Rectal smooth muscle tissue (tissue), 1 donor: ENCODE measurements at regions not wholly inside any gene's neighbourhood (a gene's known extent, or its start where the extent isn't known, plus 50 kb on each side); places are given as distances from the start of the nearest gene placed in this dataset.

Experiments
- H3K27ac ChIP-seq: one replicate; pipeline ENCODE4 v1.7.0; 2013; ENCODE audit warnings: low read depth, low read length, inconsistent platforms
- H3K27me3 ChIP-seq: one replicate; pipeline ENCODE4 v1.7.0; 2013; ENCODE audit warnings: low read length; ENCODE audit not compliant: control insufficient read depth, insufficient read depth
- H3K36me3 ChIP-seq: one replicate; pipeline ENCODE4 v1.7.0; 2013; ENCODE audit warnings: low read length; ENCODE audit not compliant: control insufficient read depth, insufficient read depth
- H3K4me1 ChIP-seq: one replicate; pipeline ENCODE4 v1.7.0; 2013; ENCODE audit warnings: low read length; ENCODE audit not compliant: control insufficient read depth, insufficient read depth
- H3K4me3 ChIP-seq: one replicate; pipeline ENCODE4 v1.7.0; 2013; ENCODE audit warnings: low read length
- H3K9ac ChIP-seq: one replicate; pipeline ENCODE4 v1.7.0; 2013; ENCODE audit warnings: low read length

- Histone ChIP-seq H3K27me3 (no peaks in the 10 kb centered on the region), H3K4me1 (no peaks in the 10 kb centered on the region), H3K4me3 (no peak overlapping the region), H3K9ac (no peak overlapping the region), H3K36me3 (no peaks in the 10 kb centered on the region), H3K27ac (no peak overlapping the region)
These were observed 265.8 kb downstream of the FGF9 start for GRCh38 chr13:21936674-21937073.

GRCh38 chr13:21938168-21938567 lies 267.3 kb downstream of the FGF9 start:
- H3K27me3 ChIP-seq: no peaks in the 10 kb centered on the region
- no peak overlapping the region for H3K27ac ChIP-seq
- no peaks in the 10 kb centered on the region for H3K4me1 ChIP-seq
- H3K9ac ChIP-seq: no peak overlapping the region
- H3K36me3 ChIP-seq: no peaks in the 10 kb centered on the region
- no peak overlapping the region for H3K4me3 ChIP-seq

- Histone ChIP-seq H3K9ac (no peak overlapping the region), H3K27ac (no peak overlapping the region), H3K36me3 (no peaks in the 10 kb centered on the region), H3K4me3 (no peak overlapping the region), H3K27me3 (no peaks in the 10 kb centered on the region), H3K4me1 (no peaks in the 10 kb centered on the region)
These were observed 267.8 kb downstream of the FGF9 start for GRCh38 chr13:21938636-21939035.

DNA sequence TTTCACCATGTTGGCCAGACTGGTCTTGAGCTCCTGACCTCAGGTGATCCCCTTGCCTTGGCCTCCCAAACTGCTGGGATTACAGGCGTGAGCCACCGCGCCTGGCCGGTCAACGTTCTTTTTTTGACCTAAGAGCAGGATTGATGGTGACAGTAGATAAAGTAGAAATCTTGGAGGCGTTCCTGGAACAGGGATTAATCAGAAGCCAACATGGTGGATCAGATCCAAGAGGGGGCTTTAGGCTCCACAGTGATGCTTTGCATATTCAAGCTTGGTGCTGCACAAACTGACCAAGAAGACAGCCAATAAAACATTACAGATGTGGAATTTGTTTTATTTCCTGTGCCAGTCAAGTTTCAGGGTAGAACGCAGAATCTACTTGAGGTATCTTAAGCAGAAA lies 271.2 kb downstream of the FGF9 start:
- H3K27me3 ChIP-seq: no peaks in the 10 kb centered on the region
- no peaks in the 10 kb centered on the region for H3K36me3 ChIP-seq
- no peak overlapping the region for H3K4me3 ChIP-seq
- no peaks in the 10 kb centered on the region for H3K4me1 ChIP-seq
- no peak overlapping the region for H3K27ac ChIP-seq
- no peak overlapping the region for H3K9ac ChIP-seq

DNA sequence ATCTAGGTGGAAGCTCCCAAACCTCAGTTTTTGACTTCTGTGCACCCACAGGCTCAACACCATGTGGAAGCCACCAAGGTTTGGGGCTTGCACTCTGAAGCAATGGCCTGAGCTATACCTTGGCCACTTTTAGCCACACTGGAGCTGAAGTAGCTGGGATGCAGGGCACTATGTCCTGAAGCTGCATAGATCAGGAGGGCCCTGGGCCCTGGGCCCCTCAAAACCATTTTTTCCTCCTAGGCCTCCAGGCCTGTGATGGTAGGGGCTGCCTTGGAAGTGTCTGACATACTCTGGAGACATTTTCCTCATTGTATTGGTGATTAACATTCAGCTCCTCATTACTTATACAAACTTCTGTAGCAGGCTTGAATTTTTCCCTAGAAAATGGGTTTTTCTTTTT lies 273.7 kb downstream of the FGF9 start:
- H3K36me3 ChIP-seq: no peaks in the 10 kb centered on the region
- H3K27me3 ChIP-seq: no peaks in the 10 kb centered on the region
- H3K27ac ChIP-seq: no peak overlapping the region
- H3K9ac ChIP-seq: no peak overlapping the region
- H3K4me1 ChIP-seq: no peaks in the 10 kb centered on the region
- H3K4me3 ChIP-seq: no peak overlapping the region

DNA sequence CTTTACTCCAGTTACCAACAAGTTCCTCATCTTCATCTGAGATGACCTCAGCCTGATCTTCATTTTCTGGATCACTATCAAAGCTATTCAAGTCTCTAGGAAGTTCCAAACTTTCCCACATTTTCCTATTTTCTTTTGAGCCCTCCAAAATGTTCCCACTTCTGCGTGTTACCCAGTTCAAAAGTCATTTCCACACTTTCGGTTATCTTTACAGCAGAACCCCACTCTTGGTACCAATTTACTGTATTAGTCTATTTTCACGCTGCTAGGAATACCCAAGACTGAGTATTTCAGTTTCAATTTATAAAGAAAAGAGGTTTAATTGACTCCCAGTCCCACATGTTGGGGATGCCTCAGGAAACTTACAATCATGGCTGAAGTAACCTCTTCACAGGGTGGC lies 274.3 kb downstream of the FGF9 start:
- Histone ChIP-seq H3K27ac (no peak overlapping the region), H3K9ac (no peak overlapping the region), H3K36me3 (no peaks in the 10 kb centered on the region), H3K27me3 (no peaks in the 10 kb centered on the region), H3K4me3 (no peak overlapping the region), H3K4me1 (no peaks in the 10 kb centered on the region)

- H3K4me3 ChIP-seq: no peak overlapping the region
- H3K9ac ChIP-seq: no peak overlapping the region
- no peaks in the 10 kb centered on the region for H3K36me3 ChIP-seq
- H3K27me3 ChIP-seq: no peaks in the 10 kb centered on the region
- H3K4me1 ChIP-seq: no peaks in the 10 kb centered on the region
- H3K27ac ChIP-seq: no peak overlapping the region
These were observed 276.1 kb downstream of the FGF9 start for GRCh38 chr13:21946964-21947363.

DNA sequence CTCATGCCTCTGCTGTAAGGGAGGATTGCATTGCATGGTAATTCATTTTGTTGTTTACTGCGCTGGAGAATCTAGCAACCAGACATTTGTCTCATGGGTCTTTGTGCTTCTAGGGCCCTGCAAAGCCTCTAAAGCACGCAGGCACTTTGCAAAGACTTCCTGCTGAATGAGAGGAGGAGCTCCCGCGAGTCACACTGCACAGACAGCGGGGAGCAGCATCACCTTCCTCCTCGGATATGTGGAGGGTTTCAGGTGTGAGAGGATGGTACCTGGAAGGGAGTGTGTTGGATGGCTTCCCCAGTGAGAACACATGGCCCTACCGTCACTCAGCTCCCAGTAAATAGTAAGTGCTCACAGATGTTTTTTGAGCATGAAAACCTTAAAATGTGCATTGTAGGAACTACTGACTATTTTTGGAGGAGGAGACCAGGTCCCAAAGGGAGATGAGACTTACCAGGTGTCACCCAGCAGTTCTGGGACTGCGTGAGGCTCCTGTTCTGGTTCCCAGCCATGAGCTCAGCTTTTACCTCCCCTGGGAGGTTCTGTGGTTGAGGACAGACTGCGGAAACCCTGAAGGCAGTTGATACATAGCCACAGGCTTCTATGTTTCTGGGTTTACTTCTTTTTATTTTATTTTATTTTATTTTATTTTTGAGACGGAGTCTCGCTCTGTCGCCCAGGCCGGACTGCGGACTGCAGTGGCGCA lies 278.0 kb downstream of the FGF9 start:
- Histone ChIP-seq H3K36me3 (no peaks in the 10 kb centered on the region), H3K4me3 (no peak overlapping the region), H3K4me1 (no peaks in the 10 kb centered on the region), H3K9ac (no peak overlapping the region), H3K27ac (no peak overlapping the region), H3K27me3 (no peaks in the 10 kb centered on the region)

GRCh38 chr13:21949818-21950429 lies 279.1 kb downstream of the FGF9 start:
- H3K4me3 ChIP-seq: no peak overlapping the region
- H3K9ac ChIP-seq: no peak overlapping the region
- no peaks in the 10 kb centered on the region for H3K4me1 ChIP-seq
- no peak overlapping the region for H3K27ac ChIP-seq
- no peaks in the 10 kb centered on the region for H3K36me3 ChIP-seq
- H3K27me3 ChIP-seq: no peaks in the 10 kb centered on the region

DNA sequence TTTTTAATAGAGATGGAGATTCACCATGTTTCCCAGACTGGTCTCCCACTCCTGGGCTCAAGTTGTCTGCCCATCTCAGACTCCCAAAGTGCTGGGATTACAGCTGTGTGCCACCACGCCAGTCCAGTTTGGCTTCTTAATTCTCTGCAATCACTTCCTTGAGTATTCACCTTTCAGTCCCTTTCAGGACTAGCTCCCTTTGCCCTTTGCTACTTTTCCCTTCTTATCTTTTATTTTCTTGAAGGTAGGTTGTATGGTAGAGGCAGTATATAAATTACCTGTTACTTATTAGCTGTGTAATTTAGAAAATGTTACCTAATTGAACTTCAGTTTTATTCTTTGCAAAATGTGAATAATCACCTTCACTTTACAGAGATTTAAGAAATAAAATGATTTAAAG lies 285.8 kb downstream of the FGF9 start:
- Histone ChIP-seq H3K9ac (no peak overlapping the region), H3K4me1 (no peaks in the 10 kb centered on the region), H3K27me3 (no peaks in the 10 kb centered on the region), H3K4me3 (no peak overlapping the region), H3K36me3 (no peaks in the 10 kb centered on the region), H3K27ac (no peak overlapping the region)

GRCh38 chr13:21957833-21958232 lies 287.0 kb downstream of the FGF9 start:
- no peak overlapping the region for H3K9ac ChIP-seq
- no peaks in the 10 kb centered on the region for H3K27me3 ChIP-seq
- no peaks in the 10 kb centered on the region for H3K36me3 ChIP-seq
- H3K4me1 ChIP-seq: no peaks in the 10 kb centered on the region
- H3K27ac ChIP-seq: no peak overlapping the region
- H3K4me3 ChIP-seq: no peak overlapping the region

GRCh38 chr13:21960108-21960507 lies 289.2 kb downstream of the FGF9 start:
- no peak overlapping the region for H3K27ac ChIP-seq

GRCh38 chr13:21964686-21965085 lies 293.8 kb downstream of the FGF9 start:
- no peaks in the 10 kb centered on the region for H3K27me3 ChIP-seq
- no peak overlapping the region for H3K4me3 ChIP-seq
- H3K27ac ChIP-seq: no peak overlapping the region
- no peaks in the 10 kb centered on the region for H3K4me1 ChIP-seq
- no peak overlapping the region for H3K9ac ChIP-seq
- no peaks in the 10 kb centered on the region for H3K36me3 ChIP-seq

More at GRCh38 chr13:21960108-21960507, 289.2 kb downstream of the FGF9 start:
- no peaks in the 10 kb centered on the region for H3K36me3 ChIP-seq
- no peak overlapping the region for H3K9ac ChIP-seq
- H3K4me1 ChIP-seq: no peaks in the 10 kb centered on the region
- no peaks in the 10 kb centered on the region for H3K27me3 ChIP-seq
- no peak overlapping the region for H3K4me3 ChIP-seq
